ENCODE measurements at regions not wholly inside any gene's neighbourhood (a gene's known extent, or its start where the extent isn't known, plus 50 kb on each side); places are given as distances from the start of the nearest gene placed in this dataset.
"Not testable (repeated sequence)": the region's sequence is repeated elsewhere in the genome, so short reads cannot be mapped to it uniquely, and the experiment has no call there.

DNA sequence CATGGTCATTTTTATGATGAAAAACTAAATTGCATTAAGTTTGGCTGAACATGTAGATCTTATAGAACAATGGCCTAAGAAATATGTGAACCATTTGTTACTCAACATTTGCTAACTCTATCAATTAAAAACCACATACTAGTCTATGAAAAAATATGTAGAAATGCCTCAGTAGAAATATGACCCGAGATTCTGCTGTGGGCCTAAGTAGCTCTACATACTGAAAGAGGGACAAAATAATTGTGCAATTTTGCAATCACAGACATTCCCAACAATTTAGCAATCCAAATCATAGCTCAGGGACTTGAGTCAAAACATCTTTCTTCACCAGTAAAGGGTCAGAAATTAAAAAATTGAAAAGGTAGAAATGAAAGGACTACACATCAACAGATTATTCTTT lies 619.0 kb downstream of the FRK start:
- DNase-seq (ENCODE audit: low read depth in 2 of 2), result no peak

DNA sequence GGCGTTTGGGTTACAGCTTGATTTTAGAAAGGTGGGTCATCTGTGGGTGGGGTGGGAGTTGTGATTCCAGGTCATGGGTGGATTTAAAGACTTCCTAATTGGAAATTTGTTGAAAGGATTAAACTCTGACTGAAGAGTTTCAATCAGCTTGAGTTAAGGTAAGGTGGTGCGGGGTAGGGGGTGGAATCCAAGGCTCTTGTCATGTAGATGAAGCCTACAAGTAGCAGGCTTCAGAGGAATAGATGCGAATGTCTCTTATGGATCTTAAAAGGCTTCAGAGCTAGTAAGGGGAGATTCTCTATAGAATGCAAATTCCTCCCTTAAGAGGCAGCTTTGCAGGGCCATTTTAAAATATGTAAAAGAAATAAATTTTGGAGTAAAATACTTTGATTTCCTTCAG lies 645.3 kb downstream of the FRK start:
- no peak for DNase-seq (ENCODE audit: low read depth in 2 of 2)

DNA sequence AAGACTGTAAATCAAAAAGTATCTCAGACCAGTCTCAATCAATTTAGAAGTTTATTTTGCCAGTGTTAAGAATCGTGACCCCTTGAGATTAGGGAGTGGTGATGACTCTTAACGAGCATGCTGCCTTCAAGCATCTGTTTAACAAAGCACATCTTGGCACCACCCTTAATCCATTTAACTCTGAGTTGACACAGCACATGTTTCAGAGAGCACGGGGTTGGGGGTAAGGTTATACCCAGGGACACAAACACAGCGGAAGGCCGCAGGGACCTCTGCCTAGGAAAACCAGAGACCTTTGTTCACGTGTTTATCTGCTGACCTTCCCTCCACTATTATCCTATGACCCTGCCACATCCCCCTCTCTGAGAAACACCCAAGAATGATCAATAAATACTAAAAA lies 645.8 kb downstream of the FRK start:
- not testable (repeated sequence) for DNase-seq (ENCODE audit: low read depth in 2 of 2)

DNA sequence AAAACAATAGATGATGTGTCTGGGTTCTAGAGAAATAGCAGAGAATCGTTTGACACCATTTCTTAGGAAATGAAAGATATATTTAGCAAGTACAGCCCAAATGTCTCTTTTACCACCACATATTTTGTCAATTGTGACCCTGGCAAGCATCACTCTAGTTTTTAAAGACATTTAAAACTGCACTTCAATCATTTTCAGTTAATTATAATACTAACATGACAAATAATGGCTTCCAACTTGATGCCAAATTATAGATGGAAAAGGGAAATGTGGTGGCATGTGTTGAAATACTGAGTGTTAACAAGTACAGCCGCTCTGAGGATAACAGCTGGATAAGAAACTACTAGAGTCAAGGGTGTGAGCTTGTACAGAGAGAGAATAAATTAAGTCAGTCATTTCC lies 648.9 kb downstream of the FRK start:
- no peak for DNase-seq (ENCODE audit: low read depth in 2 of 2)

DNA sequence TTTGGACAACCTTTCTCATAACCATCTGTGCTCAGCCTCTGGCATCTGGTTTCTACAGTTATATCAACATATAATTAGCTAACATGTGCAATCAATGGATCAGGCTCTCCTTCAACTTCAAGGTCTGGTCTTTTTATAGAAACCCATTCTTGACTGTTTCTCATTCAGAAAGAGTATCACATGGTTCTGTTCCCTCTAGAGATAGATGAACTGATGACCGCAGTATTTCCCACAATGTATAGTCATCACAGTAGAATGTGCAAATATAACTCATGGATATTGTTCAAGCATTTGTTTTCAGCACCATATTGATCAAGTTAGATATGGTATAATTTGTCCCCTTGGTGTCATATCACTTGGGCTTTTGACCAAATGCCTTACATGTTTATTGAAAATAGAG lies 656.2 kb downstream of the FRK start:
- no peak for DNase-seq (ENCODE audit: low read depth in 2 of 2)

DNA sequence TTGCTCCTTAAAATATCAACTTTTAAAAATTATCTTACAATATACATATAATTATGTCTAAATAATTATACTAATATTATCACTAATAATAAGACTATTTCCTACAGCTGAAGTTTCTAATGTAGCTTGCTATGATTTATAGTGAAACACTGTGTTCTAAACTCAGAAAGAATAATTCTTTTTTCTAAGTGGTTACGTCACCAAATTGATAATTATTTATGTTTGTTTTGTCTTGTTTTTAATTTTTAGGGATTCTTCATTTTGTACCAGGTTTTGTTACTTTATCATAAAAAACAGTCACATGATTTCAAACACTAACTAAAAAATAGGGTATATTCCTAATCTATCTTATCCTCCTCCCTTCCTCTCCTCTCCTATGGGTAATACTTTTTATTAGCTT lies 662.1 kb downstream of the FRK start:
- no peak for DNase-seq (ENCODE audit: low read depth in 2 of 2)

DNA sequence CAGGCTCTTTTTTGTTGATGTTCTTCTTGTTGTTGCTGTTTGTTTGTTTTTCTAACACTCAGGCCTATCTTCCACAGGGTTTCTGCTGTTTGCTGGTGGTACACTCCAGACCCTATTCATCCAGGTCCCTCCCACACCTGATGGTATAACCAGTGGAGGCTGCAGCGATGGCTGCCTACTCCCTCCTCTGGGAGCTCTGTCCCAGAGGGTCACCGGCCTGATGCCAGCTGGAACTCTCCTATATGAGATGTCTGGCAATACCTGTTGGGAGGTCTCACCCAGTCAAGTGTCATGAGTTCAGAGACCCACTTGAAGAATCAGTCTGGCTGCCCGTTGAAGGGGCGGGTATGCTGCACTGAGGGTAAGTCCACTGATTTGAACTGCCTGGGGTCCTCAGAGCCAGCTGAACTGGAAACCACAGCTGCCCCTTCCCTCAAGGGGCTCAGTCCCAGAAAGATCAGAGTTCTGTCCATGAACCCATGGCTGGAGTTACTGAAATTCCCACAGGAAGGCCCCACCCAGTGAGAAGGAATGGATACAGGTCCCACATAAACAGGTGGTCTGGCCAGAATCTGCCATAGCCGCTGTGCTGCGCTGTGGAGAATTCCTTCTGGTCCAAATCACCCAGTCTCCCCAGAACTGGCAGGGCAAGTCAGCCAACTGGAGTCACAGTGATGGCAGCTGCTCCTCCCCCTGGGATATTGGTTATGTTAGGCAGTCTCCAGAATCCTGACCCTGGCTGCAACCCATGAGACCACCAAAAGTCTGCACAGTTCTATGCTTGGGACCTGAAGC lies 664.4 kb downstream of the FRK start:
- DNase-seq (ENCODE audit: low read depth in 2 of 2), result no peak

DNA sequence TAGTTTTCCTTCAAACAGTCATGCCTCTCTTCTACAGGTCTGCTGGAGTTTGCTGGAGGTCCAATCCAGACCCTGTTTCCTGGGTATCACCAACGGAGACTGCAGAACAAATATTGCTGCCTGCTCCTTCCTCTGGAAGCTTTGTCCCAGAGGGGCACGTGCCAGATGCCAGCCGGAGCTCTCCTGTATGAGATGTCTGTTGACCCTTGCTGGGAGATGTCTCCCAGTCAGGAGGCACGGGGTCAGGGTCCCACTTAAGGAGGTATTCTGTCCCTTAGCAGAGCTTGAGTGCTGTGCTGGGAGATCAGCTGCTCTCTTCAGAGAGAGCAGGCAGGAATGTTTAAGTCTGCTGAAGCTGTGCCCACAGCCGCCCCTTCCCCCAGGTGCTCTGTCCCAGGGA lies 666.9 kb downstream of the FRK start:
- DNase-seq (ENCODE audit: low read depth in 2 of 2), result no peak

DNA sequence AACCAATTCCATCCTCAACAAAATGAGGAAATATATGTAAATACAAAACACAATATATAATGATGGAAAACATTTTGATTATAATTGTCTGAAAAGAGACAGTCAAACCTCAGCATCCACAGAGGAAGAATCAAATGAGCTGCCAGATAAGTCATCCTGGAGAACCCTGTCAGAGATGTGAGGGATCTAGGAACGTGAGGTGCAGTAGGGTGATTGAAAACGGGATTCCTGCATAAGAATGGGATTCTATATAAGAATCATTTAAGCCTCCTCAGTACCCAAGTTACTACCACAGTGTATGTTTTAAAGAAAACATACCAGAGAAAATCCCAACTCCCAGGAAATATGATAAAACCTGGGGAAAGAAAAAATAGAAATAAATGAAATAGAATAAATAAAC lies 690.5 kb downstream of the FRK start:
- no peak for DNase-seq (ENCODE audit: low read depth in 2 of 2)

DNA sequence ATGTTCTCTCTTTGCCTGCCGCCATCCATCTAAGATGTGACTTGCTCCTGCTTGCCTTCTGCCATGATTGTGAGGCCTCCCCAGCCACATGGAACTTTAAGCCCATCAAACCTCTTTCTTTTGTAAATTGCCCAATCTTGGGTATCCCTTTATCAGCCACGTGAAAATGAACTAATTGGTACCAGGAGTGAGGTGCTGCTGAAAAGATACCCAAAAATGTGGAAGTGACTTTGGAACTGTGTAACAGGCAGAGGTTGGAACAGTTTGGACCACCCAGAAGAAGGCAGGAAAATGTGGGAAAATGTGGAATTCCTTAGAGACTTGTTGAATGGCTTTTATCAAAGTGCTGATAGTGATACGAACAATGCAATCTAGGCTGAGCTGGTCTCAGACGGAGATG lies 694.9 kb downstream of the FRK start:
- no peak for DNase-seq (ENCODE audit: low read depth in 2 of 2)

DNA sequence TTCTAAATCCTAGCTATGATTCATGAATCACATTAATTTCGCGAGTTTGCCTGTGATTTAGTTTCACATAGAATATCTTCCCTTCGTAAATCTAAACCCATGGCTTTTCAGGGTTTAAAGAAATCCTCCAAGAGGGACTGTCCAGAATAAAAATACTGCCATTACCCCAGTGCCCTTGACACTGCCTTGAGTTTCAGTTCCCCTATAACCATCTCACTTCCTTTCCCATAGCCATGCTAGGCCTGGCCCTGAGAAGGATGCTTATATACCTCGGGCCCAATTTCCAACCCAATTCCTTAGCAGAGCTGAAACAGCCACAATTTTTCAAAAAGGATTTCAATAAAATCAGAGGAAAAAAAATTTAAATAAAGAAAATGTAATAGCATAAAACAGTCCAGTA lies 697.3 kb downstream of the FRK start:
- DNase-seq (ENCODE audit: low read depth in 2 of 2), result no peak

DNA sequence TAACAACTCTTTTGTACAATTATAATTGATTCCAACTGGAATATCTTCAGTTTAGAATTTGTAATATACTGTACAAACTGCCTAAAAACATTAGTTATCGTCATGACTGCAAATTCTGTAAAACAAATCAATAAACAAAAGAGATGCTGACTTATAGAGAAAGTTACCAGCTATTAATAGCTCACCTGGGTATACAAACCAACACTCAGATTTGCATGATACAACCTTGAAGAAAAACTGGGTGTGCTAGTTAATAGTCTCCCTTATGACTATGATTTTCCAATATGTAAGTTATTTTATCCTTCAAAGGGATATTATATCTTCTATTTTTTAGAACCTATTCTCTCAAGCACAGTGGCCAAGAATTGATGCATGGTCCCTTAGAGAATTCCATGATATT lies 698.5 kb downstream of the FRK start:
- no peak for DNase-seq (ENCODE audit: low read depth in 2 of 2)

DNA sequence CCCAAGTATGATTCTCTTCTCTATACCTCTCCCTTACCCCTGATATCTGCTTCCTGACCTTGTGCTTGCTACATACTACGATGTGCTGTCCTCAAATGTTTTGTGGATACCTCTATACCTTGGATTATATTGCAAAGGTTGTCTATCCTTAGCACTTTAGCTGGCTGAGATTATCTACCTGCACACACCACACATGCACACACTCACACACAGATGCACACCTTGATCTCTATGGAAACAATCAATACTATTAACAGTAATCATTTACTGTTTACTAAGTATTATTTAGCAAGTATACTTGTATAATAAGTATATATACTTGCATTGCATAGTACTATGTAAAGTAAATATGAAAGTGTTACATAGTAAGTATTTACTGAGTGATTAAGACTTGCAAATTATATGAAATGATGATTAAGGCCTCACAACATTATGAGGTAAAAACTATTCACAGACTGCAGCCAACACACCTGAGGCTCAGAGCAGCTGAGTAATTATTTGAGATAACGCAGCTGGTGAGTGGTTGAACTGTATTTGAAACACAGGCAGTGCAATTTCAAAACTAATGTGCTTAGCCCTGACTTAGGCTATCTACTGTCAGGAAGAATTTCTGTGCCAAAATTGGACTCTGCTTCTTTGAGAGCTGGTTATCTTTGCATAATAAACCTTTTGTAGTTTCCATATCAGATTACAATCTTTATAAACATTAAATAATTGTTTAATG lies 699.9 kb downstream of the FRK start:
- DNase-seq (ENCODE audit: low read depth in 2 of 2), result no peak

DNA sequence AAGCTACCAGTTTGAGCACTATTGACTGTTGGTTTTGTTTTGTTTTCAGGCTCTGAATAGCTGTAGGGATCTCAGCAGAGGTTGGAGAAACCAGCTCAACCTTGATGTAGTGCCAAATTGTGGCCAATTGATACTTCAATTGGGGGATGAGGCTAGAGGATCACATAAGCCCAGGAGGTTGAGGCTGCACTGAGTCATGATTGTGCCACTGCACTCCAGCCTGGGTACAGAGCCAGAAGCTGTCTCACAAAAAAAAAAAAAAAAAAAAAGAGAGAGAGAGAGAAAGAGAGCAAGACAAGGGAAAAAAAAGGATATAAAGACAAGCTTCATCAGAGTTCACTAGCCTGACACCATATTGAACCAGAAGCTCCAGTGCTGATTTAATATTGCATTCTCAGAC lies 702.1 kb downstream of the FRK start:
- no peak for DNase-seq (ENCODE audit: low read depth in 2 of 2)

DNA sequence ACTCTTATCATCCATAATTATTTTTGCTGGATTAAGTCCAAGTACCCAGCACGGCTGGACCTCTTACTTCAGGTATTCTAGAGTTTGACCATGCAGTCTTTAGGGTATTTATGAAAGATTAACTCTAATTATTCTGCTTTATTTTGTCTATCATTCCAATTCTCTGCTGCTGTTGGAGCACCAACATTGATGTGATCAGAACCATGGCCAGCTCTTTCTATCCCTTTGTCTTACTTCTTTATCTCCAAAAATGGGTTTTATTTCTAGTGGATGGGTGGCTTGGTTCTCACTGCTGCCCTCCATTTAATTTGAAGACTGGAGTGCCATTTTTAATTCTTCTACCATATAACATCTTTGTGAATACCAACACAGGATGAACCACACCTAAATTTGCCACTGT lies 704.3 kb downstream of the FRK start:
- no peak for DNase-seq (ENCODE audit: low read depth in 2 of 2)

DNA sequence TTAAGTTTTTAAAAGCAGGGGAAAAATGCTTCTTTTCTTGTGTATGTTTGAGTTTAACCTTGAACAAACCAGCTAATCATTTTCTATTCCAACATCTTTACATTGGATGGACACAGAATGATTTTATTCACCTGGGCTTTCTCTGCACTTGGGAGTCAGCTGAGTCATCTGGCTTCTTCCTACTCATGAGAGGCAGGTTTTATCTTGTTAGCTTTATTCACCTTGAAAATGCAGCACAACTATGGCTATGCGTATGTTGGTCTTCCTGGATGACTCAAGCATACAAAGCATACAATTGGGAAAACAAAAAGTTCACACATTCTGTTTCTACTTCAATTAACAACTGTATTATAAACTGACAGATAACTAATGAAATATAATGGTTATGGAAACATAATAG lies 737.7 kb downstream of the FRK start:
- no peak for DNase-seq (ENCODE audit: low read depth in 2 of 2)

DNA sequence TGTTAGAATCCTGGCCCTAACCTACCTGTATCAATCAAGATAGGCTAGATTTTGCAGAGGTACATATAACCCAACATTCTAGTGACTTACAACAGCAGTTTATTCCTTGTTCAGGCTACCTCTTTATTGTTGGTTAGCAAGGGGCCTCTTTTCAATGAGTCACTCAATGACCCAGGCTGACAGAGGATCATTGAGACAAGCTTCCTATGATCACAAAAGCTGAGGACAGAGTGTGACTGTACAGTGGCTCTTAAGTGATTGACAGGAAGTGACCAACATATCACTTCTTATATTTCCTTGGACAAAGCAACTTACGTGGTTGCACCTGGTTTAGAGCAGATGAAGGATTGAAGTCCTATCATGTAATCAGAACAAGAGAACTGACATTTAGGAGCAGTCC lies 740.9 kb downstream of the FRK start:
- no peak for DNase-seq (ENCODE audit: low read depth in 2 of 2)

DNA sequence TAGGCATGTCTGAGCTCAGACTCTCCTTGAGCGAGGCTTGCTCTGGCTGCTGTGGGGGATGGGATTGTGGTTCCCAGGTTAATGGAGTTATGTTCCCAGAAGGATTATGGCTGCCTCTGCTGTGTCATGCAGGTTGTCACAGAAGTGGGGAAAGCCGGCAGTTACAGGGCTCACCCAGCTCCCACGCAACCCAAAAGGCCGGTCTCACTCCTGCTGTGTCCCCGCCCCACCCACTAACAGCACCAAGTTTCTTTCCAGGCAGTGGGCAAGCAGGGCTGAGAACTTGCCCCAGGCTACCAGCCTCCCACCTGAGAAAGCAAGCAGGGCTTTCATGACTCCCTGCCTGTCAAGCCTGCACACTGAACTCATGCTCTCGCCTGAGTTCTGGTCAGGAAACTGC lies 750.5 kb downstream of the FRK start:
- no peak for DNase-seq (ENCODE audit: low read depth in 2 of 2)

DNA sequence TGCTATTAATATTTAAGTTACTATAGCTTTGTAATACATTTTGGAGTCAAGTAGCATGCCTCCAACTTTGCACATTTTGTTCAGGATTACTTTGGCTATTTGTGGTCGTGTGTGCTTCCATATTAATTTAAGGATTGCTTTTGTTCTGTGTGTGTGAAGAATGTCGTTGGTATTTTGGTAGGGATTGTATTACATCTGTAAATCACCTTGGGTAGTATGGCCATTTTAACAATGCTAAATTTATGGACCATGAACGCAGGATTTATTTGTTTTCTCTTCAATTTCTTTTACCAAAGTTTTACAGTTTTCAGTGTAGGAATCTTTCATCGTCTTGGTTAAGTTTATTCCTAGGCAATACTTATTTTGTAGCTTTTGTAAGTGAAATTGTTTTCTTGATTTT lies 758.0 kb downstream of the FRK start:
- DNase-seq (ENCODE audit: low read depth in 2 of 2), result no peak

DNA sequence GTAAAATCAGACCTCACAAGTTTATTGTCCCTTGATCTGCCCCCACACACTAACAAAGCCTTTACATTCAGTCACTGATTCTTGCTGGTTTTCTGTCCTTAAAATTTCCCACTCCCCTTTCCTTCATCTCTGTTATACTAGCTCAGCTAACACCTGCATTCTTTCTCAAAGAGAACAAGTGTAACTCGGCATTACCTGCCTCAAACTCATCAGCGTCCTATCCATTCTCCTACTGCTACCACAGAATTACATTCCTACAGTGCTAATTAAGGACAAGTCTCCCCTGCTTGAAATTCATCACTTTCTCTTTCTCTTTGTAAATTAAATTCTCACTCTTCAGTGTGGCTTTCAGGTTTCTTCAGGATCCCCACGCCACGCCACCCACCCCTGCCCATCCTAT lies 773.2 kb downstream of the FRK start:
- DNase-seq (ENCODE audit: low read depth in 2 of 2), result no peak

DNA sequence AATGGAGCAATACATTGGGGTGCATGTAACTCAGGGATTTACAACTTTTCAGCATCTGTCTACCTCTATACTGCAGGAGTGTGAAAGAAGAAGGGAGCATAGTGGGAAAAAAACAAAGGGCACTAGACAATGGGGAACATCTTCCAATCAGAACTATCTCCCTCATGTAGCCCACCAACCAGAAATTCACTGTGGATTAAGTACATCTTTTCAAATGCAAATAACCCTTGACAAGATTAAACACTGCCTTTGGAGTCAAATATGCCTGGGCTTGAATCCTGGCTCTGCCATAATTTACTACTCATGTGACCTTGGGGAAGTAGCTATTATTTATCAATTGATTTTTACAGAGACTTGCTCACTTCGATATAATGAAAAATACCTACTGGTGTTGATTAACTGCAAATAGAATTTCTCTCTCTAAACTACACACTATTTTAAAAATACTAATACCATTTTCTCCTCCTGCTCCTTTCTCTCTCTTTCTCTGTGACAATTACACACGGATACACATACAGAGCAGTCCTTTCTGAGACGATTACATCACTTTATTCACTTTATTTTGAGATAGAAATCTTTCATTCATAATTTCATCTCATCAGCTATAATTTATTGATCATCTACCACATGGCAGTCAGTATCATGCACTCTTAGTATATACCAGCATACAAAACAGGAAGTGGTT lies 783.7 kb downstream of the FRK start:
- DNase-seq (ENCODE audit: low read depth in 2 of 2), result no peak

DNA sequence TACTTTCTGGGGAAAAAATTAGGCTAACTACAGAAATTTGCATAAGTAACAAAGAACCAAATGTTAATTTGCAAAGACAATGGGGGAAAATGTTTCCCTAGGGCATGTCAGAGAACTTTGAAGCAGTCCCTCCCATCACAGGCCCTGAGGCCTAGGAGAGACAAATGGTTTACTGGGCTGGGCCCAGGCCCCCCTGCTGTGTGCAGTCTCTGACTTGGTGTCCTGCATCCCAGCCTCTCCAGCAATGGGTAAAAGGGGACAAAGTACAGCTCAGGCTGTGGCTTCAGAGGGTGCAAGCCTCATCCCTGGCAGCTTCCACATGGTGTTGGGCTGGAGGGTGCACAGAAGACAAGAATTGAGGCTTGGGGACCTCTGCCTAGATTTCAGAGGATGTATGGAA lies 788.4 kb downstream of the FRK start:
- no peak for DNase-seq (ENCODE audit: low read depth in 2 of 2)

DNA sequence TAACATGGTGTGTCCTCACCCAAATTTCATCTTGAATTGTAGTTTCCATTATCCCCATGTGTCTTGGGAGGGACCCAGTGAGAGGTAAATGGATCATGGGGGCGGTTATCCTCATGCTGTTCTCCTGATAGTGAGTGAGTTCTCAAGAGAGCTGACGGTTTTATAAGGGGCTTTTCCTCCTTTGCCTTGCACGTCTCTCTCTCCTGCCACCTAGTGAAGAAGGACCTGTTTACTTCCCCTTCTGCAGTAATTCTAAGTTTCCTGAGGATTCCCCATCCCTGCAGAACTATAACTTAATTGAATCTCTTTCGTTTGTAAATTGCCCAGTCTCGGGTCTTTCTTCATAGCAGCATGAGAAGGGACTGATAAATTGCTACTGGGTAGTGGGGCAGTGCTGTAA lies 789.3 kb downstream of the FRK start:
- no peak for DNase-seq (ENCODE audit: low read depth in 2 of 2)
